AG04450 (cell line): ENCODE measurements at regions not wholly inside any gene's neighbourhood (a gene's known extent, or its start where the extent isn't known, plus 50 kb on each side); places are given as distances from the start of the nearest gene placed in this dataset.

Experiments used
- CTCF ChIA-PET: fragments of 300-600, 350-600 bp; formaldehyde crosslinking; extraction: SDS; loops from one replicate; lab custom pipeline; 2022; ENCODE audit warnings: antibody characterized with exemption, inconsistent platforms; lab: Charles Lee
- POLR2A ChIA-PET: fragments of 350-600 bp; formaldehyde crosslinking; extraction: SDS; loops from one replicate; lab custom pipeline; 2021; ENCODE audit warnings: antibody characterized with exemption, inconsistent platforms; lab: Yijun Ruan, JAX
- DNase-seq: peaks from one replicate; pipeline ENCODE4 v3.0.0-alpha.2; 2011; ENCODE audit warnings: low read depth, low spot score
- H3K27ac ChIP-seq: one replicate; pipeline ENCODE4 v1.5.1; 2012; ENCODE audit warnings: low read depth, low read length, control low read depth
- H3K27me3 ChIP-seq: one replicate; pipeline ENCODE4 v1.6.0; 2012; ENCODE audit warnings: low read length; ENCODE audit not compliant: control insufficient read depth, insufficient read depth
- H3K4me3 ChIP-seq: 2 replicates; pipeline ENCODE4 v1.5.1; 2011; ENCODE audit warnings: mild to moderate bottlenecking, low read depth, low read length, control low read depth
- H3K9me3 ChIP-seq: 2 replicates; pipeline ENCODE4 v1.5.1; 2012; ENCODE audit warnings: low read length; ENCODE audit not compliant: control insufficient read depth, insufficient read depth
- CTCF ChIP-seq: IDR thresholded peaks from 2 replicates; pipeline ENCODE4 v1.5.1; 2011; ENCODE audit warnings: low read depth, low read length, control low read depth, inconsistent platforms

GRCh38 chr14:46147452-46147851 is 504.1 kb downstream of the RPL10L start:
- POLR2A ChIA-PET, result no interaction called here
- Histone ChIP-seq H3K4me3 (no peak overlapping the region), H3K9me3 (no peaks in the 10 kb centered on the region; the same call in 1 of the 2 replicates), H3K27ac (no peak overlapping the region), H3K27me3 (no peaks in the 10 kb centered on the region)
- TF ChIP-seq CTCF, result no peak
- CTCF ChIA-PET, result no interaction called here
- DNase-seq, result no peak

GRCh38 chr14:46147024-46147423 is 504.6 kb downstream of the RPL10L start:
- TF ChIP-seq CTCF, result no peak
- Histone ChIP-seq H3K27ac (no peak overlapping the region), H3K4me3 (no peak overlapping the region), H3K27me3 (no peaks in the 10 kb centered on the region), H3K9me3 (no peaks in the 10 kb centered on the region; the same call in 1 of the 2 replicates)
- ChIA-PET POLR2A (no interaction called here), CTCF (no interaction called here)
- DNase-seq, result no peak

- ChIA-PET CTCF (no interaction called here), POLR2A (no interaction called here)
- Histone ChIP-seq H3K27me3 (no peaks in the 10 kb centered on the region), H3K27ac (no peak overlapping the region), H3K9me3 (no peaks in the 10 kb centered on the region), H3K4me3 (no peak overlapping the region)
- no peak for TF ChIP-seq CTCF
- no peak for DNase-seq
Observed at GRCh38 chr14:46140445-46140844, 511.1 kb downstream of the RPL10L start.

GRCh38 chr14:46139649-46140048 is 511.9 kb downstream of the RPL10L start:
- ChIA-PET POLR2A (no interaction called here), CTCF (no interaction called here)
- H3K27me3 ChIP-seq, result no peaks in the 10 kb centered on the region

GRCh38 chr14:46137786-46138185 is 513.8 kb downstream of the RPL10L start:
- DNase-seq, result no peak
- no peak overlapping the region for H3K27ac ChIP-seq
- POLR2A ChIA-PET, result no interaction called here
- no peak overlapping the region for H3K4me3 ChIP-seq
- TF ChIP-seq CTCF, result no peak
- CTCF ChIA-PET, result no interaction called here
- no peaks in the 10 kb centered on the region for H3K9me3 ChIP-seq
- no peaks in the 10 kb centered on the region for H3K27me3 ChIP-seq

More at GRCh38 chr14:46139649-46140048, 511.9 kb downstream of the RPL10L start:
- Histone ChIP-seq H3K27ac (no peak overlapping the region), H3K4me3 (no peak overlapping the region), H3K9me3 (no peaks in the 10 kb centered on the region)
- TF ChIP-seq CTCF, result no peak
- DNase-seq, result no peak
